Non-pigmented ciliary epithelial cell (primary cell): ENCODE measurements at regions not wholly inside any gene's neighbourhood (a gene's known extent, or its start where the extent isn't known, plus 50 kb on each side); places are given as distances from the start of the nearest gene placed in this dataset.

ENCODE experiments used
- DNase-seq: peaks from one replicate; pipeline ENCODE4 v3.0.0-alpha.2; 2010; ENCODE audit warnings: low read depth

DNA sequence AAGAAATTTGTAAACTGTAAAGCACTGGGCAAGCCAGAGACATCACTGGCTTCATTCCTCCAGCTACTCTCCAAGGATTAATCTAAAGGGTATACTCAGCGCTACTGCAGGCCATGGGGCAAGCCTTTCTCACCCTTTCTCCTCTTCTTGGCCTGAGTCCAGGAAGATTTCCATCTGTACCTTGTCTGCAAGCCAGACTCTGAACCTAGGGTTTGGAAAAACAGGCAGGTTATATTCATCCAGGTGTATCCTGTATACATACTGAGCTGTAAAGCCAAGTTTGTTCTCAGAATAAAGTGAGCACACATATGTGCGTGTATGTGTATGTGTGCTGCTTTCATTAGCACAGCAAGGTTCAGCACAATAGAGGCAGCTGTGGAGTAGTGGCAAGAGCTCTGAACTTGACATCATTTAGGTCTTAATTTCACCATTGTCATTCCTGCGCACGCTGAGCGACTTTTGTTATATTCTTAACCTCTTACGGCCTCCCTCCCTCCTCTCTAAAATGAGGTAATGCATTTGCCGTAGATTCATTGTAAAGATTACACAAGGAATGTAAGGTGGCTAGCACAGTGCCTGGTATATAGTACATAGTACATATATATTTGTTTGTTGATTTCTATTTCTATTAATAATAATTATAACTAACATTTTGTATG lies 128.1 kb upstream of the JUN start:
- DNase-seq: no peak

DNA sequence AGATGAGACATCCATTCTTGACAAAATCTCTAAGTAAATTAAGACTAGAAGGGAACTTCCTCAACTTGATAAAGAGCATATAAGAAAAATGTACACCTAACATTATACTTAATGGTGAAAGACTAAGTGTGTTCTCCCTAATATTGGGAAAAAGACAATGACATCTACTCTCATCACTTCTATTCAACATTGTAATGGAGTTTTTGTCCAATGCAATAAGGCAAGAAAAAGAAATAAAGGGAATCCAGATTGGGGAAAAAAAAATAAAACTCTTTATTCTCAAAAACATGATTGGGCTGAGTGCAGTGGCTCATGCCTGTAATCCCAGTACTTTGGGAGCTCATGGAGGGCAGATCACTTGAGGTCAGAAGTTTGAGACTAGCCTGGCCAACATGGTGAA lies 131.1 kb upstream of the JUN start:
- no peak for DNase-seq

DNA sequence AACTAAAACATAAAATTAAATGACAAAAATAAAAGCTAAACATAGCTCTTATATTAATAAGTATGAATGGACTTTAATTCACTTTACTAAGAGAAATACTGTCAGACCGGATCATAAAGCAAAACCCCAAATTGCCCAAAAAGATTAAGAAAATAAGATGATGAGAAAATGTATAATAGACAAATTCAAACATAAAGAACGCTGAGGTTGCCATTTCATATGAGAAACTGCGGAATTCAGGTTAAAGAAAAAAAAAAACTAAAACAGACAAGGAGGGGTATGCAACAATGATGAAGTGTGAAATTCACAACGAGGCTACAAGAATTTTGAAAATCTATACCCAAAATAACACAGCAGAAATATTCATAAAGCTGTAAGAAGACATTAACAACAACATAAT lies 133.6 kb upstream of the JUN start:
- DNase-seq: no peak

DNA sequence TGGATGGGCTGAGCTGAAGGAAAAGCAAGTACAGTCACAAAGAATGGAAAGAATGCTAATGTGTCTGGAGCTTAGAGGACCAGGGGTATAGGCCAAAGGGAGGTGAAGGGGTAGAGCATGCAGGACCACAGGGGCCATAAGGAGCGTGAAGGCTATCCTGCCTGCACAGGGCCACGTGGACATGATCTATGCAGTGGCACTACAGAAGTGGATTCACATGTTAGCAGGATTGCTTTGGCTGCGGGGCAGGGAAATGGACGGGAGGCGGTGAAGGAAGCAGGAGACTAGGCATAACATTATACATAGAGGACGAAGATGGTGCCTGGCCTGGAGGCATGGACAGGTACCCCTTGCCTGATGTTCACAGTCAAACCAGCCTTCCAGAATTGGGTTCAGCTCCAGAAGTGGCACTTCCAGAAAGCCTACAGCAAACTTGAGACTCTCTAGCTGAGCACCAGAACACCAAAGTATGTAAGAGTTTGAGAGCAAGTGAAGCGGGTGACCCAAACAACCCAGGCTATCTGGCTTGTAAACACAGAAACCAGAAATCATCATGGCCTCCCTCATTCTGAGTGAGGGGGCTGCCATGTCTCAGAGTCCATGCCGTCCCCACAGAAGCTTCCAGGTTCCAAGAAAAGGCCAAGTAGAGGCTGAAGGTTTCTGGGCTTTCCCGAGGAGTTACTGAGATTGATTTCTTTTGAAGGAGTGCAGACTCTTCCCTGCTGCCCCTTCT lies 135.5 kb upstream of the JUN start:
- no peak for DNase-seq

DNA sequence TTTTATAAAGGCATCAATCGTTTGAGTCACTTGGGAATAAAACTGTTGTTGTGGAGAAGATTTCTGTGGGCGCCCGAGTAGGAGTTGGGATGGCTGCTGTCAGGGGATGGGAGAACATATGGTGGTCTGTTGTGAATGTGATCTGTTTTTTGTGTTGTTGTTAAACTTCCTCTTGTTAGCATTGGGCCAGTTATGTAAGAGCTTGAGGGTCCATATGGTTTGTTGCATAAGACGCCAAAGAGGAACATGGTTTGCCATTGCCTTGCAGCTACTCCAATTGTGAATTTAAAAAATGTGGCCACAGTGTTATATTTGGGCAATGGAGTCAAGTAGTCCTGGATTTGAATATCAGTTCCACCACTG lies 136.1 kb upstream of the JUN start:
- DNase-seq: no peak

DNA sequence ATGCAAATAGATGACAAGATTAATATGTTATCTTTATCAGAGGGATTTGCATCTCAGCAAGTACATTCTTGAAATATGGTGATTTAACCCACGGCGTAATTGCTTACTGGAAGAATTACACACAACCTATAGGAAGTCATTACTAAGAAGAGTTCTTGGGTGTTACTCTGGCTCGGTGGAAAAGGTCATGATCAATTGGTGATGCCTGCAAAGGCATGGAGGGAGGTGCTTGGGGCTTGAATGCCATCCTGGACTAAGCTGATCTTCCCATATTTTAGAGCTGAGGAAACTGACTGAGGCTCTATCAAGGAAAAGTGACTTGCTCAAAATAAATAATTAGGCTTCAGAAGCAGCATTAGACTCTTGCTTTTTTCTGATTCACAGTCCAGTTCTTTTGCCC lies 137.5 kb upstream of the JUN start:
- DNase-seq: no peak

DNA sequence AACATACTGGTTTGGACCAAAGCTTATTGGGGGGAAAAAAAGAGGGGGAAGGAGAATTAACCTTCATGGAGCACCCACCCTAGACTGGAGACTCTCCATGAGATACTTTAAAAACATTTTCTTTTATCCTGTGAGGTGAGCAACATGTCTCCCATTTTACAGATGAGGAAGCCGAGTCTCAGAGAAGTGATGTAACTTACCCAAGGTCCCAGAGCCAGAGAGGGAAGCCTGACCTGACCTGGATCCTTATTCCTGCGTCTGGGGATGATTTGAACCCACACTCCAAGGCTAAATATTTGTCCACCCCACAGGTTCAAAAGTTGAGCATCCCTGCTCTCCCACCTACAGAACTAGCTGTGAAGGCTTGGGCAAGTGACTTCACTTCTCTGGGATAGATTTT lies 137.9 kb upstream of the JUN start:
- DNase-seq: no peak

DNA sequence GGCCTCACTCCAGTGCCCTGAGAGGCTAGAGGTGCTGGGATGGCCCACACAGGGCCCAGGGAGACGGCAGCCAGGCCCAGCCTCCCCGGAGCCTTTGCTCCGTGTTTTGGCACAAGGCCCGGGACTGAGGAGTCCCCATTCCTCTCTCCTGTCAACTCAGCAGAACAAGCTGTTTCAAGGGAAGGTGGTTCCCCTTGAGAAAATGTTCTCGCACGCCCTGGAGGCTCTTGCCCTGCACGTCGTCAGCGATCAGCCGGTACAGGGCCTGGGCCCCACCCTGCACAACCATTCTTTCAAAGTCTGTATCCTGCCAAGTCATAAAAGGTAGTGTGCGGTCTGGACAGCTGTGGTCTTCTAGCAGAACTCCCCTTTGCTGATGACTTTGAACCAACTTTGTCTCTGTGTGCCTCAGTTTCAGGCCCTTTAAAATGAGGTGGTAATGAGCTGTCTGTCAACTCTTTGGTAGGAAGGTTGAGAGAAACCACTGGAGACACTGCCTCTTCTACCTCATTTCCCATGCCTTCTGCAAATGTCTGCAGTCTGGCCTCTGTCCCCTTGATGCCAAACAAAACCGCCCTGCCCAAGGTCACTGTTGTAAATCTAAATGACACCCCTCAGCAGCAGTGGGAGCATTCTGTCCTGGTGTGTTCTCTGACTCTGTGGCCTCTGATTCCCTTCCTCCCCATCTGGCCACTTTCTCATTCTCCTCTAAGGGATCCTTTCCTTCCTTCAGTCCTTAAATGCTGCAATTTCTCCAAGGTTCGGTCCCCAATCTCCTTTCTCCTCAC lies 138.6 kb upstream of the JUN start:
- no peak for DNase-seq

DNA sequence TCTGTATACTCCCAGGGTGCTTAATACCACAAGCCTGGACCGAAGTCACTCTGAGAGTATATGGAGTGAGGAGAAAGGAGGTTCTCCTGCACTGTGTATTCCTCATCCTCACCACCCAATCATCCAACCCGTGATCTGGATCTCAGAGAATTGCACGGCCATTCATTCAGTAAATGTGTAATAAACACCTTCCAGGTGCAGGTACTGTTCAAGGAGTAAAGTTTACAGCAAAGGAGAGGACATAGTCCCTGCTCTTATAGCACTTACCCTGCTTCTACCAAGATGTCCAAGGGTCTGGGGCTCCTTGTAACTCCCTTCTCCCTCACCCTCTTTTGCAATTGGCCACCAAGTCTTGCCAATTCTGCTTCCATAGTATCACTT lies 139.2 kb upstream of the JUN start:
- DNase-seq: no peak

DNA sequence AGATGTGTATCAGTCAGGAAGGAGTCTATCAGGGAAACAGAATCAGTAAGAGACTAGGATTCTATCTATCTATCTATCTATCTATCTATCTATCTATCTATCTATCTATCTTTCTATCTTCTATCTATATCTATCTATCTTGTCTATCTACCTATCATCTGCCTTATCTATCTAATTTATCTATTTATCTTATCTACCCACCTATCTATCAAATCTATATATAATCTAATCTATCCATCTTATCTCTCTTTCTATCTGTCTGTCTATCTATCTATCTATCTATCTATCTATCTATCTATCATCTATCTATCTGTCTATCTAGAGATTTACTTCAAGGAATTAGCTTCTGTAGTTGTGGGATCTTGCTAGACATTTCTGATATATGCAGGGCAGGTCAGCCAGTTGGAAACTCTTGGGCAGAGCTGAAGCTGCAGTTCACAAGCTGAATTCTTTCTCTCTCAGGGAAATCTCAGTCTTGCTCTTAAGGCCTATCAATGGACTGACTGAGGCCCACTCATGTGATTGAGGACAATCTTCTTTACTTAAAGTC lies 140.2 kb upstream of the JUN start:
- no peak for DNase-seq

DNA sequence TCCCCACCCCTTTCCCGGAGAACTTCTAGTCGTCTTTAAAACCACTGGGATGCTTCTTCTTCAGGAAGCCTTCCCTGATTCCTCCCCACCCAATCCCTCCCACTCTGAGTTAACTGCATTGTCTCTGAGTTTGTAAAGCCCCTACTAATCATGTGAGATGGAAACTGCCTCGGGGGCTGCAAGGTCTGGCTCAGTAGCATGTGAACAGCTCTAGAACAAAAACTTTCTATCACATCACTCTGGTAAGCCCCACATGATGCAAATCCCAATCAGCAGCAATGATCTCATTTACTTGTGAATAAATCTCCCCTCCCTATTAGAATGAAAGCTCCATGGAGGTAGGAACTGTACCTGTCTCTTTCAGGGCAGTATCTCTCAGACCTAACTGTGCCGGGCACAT lies 141.0 kb upstream of the JUN start:
- no peak for DNase-seq

DNA sequence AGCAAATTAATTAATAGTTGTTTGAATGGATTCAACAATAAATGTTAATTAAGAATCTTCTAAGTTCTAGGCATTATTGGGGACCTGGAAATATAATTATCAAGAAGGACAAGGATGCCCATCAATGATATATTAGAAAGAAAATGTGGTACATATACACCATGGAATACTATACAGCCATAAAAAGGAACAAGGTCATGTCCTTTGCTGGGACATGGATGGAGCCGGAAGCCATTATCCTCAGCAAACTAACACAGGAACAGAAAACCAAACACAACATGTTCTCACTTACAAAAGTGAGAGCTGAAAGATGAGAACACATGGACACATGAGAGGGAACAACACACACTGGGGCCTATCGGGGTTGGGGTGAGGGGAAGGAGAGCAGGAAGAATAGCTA lies 141.4 kb upstream of the JUN start:
- DNase-seq: no peak

DNA sequence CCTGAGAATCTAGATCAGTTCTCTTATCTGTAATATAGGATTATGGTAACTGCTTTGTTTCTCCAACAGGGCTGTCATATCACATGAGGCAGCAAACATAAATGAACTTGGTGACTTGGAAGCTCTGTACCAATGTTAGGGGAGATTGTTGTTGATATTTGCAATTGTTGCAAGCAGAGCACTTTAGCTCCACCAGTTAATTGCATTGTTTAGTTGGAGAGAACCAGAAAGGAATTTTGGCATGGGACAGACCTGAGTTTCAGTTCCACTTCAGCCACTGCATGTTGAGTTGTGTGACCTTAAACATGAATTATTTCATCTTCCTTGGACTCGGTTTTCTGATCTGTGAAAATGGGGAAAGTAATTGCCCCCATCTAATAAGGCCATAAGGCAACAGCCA lies 142.3 kb upstream of the JUN start:
- no peak for DNase-seq

DNA sequence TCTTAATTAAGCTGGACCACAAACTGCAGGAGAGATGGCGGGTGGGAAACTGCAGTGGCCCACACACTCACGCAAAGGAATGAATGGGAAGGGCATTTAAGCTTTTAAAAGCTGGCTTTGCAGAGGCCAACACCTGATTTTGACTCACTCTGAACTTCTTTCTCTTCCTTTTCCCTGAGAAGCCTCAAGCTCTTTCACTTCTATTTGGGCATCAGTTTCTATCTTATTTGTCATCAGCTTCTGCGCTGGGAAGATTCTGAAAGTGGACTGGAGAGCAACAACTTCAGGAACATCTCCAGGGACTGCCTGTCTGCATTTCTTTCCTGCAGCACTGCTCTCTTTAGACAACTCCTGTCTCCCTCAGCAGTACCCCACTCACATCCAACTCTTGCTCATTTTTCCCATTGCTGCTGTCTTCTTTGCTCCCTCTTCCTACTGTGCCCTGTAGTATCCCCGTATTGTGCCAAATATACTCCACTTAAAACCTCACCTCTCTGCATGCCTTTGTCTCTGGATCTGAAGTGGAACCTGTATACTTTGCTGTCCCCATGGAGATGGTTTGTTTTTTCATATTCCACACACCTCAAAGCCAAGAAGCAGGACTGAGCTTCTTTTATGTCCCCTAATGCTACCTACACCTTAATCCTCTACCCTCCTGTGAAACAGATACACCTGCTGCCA lies 143.3 kb upstream of the JUN start:
- DNase-seq: no peak

DNA sequence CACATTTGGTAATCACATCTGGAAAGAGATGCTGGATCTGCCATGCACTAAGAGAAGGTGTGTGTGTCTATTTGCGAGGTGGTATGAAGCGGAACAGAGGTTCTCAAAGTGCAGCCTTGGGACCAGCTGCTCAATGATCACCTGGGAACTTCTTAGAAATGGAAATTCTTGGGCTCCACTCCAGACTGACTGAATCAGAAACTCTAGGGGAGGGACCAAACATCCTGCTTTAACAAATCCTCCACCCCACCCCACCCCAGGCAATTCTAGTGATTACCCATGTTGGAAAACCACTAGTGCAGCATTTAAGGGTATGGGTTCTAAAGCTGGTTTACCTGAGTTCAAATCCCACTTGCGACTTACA lies 143.9 kb upstream of the JUN start:
- no peak for DNase-seq

DNA sequence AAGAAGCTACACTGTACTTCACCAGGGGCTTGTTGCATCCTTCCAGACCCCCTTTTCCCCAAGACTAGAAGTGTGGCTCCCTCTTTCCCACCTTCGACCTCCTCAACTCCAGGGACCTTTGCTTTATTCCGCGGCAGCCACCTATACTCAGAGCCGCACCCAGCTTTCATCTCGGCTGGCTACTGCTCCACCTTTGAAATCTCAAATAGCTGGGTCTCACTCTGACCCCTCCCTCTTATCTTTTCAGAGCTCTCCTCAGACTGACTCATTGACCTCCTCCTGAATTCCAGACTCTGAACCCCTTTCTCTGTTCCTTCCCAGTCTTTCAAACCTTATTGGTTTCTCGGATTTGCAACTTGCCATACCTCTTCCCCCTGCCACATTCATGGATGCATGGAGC lies 144.7 kb upstream of the JUN start:
- DNase-seq: no peak

DNA sequence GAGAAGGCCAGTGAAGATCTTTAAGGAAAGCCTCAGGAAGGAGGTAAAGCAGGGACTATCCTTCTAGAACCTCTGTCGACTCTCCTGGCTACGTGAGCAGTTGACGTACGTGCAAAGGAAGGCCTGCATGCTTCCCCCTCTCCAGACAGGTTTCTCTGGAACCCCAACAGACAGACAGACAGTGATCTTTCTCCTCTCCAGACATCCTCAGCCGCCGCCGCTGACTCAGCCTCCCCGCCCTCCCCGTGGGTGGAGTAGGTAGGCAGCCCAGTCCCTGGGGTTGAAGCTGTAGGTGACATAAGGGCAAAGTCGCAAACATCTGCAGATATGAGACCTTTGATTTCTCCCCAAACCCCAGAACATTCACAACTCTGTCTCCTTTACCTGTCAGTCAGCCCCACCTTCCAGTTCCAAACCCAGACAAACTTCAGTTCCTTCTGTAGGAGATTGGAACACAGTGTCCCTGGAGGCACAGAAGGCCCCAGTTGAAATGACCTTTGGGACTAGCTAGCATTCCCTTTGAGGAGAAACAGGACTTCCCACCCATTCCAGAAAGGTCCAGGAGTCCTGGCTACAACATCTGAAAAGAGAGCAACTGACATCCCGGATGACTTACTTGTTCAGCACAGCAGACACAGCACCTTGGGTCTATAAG lies 146.0 kb upstream of the JUN start:
- DNase-seq: no peak

DNA sequence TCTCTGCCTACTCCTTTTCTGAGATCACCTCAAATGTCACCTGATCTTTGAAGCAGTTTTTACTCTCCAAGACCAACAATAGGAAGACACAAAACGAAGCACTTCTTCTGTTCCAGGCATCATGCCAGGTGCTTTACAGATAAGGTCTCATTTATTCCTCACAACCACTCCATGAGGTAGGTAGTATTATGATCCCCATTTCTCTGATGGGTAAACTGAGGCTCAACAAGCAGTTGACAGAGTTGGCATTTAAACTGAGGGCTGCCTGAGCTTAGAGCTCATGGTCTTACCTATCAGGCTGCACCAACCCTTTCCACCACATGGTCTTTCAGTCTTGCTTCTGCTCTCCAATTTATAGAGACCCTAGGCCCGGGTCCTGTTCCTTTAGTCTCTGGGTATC lies 147.2 kb upstream of the JUN start:
- no peak for DNase-seq

DNA sequence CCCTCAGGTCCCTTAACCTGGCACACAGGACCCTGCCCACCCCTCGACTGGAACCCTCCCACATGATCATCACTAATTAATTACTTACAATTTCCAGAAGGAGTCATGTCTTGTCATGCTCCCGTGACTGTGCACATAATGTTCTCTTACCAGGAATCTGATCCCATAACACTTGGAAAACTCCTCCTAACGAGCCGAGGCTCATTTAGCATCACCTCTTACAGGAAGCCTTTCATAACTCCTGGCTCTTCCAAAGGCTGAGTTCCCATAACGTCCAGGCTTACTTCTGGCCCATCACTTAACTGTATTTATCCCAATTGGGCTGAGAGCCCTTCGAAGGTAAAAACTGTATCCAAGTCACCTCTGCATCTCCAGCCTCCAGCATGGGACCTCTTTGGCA lies 147.9 kb upstream of the JUN start:
- no peak for DNase-seq

DNA sequence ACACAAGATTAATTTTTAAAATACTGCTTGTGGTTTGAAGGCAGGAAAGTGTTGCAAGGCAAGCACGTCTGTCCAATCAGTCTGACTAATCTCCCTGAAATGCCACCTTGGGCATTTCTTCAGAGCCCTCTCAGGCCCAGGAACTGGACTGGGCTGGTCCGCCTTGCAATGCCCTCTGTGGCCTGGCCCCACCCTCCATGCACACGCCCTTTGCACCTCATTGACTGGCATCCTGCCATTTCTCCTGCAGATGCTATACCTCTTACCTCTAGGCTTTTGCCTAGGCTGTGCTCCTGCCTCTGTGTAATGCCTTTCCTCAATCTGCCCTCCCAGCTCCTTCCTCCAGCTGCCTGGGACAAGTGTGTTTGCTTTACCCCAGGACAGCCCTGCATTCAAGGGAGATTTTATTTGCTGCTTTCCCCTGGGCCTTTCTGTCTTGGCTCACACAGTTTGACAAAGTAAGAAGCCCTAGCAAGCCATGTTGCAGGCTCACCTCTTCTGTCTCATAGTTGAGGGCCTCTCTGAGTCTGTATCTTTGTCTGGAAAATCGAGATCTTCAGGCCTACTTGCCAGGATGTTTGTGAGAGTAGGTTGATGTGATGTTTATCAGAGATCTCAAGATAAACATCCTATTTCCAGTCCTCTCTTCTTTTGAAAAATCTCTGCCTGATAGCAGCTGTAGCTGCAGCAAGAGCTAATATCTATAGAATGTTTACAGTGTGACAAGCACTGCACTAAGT lies 149.2 kb upstream of the JUN start:
- DNase-seq: peak; percentile 57

DNA sequence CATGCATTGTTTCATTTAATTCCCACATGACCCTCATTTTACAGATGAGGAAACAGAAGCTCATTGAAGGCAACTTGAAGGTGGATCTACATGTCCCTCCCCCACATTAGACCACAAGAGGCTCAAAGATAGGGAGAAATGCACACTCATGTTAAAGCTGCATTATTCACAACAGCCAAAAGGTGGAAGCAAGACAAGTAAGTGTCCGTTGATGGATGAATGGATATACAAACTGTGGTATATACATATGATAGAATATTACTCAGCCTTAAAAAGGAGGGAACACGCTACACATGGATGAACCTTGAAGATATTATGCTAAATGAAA lies 149.7 kb upstream of the JUN start:
- no peak for DNase-seq

DNA sequence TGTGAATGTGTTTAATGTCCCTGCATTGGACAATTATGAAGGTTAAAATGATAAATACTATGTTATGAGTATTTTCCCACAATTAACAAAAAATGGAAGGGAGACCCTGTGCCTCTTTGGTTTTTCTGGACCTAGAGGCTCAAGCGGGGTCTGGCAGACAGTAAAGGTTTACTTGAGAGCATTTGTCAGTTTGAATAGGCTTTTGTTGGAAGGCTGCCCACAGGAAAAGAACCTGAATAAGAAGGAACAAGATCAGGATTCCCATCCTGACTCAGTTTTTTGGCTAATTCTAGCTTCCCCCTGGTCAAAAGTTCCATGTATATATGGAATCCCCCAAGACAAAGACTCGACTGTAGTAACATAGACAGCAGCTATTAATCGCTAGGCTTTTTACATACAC lies 150.9 kb upstream of the JUN start:
- DNase-seq: no peak
